HG03103 (cell line): ENCODE measurements at regions not wholly inside any gene's neighbourhood (a gene's known extent, or its start where the extent isn't known, plus 50 kb on each side); places are given as distances from the start of the nearest gene placed in this dataset.
"Not testable (repeated sequence)": the region's sequence is repeated elsewhere in the genome, so short reads cannot be mapped to it uniquely, and the experiment has no call there.

Source experiments
- ATAC-seq: cut with Tn5 transposase; IDR thresholded peaks from one replicate; pipeline ENCODE4 v1.9.1; 2021; ENCODE audit warnings: low read depth; ENCODE audit not compliant: unreplicated experiment

DNA sequence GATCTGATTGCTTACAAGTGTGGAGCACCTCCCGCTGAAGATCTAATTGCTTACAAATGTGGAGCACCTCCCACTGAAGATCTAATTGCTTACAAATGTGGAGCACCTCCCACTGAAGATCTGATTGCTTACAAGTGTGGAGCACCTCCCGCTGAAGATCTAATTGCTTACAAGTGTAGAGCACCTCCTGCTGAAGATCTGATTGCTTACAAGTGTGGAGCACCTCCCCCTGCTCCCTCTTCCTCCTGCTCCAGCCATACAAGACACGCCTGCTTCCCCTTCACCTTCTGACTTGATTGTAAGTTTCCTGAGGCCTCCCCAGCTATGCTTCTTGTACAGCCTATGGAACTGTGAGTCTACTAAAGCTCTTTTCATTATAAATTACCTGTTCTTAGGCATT, 1014.9 kb downstream of the SOCS6 start:
- ATAC-seq = not testable (repeated sequence)

DNA sequence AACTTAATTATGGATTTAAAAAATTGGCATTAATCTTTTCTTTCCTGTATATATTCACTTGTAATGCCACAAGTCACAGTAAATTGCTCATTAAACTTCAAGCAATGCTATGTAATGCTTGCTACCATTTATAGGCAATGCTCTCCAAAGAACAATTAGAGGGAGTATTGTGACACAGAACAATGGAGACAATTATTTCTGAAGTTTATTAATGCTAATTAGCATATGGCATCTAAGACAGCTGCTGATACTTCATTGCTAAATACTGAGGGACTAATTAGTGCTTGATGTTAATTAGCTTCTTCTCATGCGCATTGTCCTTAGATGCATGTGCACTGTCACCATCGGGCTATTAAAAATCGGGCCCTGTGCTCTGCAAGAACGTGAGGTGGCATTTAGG, 1012.8 kb downstream of the SOCS6 start:
- no peak for ATAC-seq

DNA sequence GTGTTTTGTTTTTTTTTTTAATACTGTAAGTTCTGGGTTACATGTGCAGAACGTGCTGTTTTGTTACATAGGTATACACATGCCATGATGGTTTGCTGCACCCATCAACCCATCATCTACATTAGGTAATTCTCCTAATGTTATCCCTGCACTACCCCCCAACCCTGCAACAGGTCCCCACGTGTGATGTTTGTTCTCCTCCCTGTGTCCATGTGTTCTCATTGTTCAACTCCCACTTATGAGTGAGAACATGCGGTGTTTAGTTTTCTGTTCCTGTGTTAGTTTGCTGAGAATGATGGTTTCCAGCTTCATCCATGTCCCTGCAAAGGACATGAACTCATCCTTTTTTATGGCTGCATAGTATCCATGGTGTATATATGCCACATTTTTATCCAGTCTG, 1005.4 kb downstream of the SOCS6 start:
- not testable (repeated sequence) for ATAC-seq

DNA sequence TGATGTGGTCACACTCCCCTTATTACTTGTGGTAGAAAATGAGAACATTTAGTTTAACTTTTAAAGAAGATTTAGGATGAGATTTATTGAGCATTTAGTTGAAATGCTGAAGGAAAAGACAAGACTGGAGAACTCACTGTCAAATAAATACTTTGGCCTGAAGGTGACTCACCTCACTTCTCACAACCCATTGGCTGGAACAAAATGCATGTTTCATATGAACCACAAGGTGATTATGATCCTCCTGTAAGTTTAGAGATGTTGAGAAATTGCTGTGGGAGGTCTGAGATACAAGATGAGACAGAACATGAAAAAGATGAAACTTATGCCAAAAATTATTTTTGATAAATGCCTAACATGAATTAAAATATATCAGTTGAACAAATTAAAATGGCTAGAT, 1004.5 kb downstream of the SOCS6 start:
- ATAC-seq = no peak

DNA sequence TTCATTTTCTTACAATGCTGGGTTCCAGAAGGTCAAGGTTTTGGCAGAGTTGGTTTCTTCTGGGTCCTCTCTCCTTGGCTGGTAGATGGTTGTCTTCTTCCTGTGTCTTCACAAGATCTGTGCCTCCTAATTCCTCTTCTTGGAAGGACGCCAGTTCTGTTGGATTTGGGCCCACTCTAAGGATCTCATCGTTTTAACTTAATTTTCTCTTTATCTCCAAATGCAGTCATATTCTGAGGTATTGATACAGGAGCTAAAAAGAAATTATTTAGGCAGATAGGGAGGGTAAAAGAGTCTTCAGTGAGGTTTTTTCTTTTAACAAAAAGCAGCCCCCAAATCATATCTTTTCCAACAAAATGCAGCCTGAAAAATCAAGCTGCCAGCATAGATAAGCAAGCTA, 998.4 kb downstream of the SOCS6 start:
- ATAC-seq = no peak

DNA sequence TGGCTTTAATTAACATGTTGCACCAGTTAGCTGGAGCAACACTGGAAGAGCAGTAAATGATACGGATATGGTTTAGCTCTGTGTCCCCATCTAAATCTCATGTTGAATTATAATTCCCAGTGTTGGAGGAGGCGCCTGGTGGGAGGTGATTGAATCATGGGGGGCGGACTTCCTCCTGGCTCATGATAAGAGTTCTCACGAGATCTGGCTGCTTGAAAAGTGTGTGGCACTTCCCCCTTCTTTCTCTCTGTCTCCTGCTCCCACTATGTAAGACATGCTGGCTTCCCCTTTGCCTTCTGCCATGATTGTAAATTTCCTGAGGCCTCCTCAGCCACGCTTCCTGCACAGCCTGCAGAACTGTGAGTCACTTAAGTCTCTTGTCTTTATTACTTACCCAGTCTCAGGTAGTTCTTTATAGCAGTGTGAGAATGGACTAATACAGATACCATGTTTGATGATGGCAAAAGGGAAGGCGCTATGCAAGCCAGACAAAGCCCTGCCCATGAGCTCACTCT, 963.6 kb downstream of the SOCS6 start:
- no peak for ATAC-seq

DNA sequence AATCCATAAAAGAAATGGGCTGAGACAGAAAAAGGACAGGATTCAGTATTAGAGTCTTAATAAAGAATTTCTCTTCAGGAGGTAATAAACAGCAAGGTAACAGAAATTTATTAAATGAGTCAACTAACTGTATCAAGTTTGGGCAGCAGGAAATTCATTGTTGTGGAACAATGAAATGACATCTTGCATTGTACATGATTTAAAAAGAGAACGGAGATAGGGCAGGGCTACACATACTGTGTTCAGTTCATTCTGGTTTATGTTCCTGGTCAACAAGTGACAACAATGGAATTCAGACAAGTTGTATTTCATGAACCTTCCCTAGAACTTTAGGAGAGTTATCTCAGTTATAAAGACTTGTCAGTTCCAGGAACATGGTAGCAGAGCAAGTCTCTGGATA, 961.3 kb downstream of the SOCS6 start:
- ATAC-seq = no peak

DNA sequence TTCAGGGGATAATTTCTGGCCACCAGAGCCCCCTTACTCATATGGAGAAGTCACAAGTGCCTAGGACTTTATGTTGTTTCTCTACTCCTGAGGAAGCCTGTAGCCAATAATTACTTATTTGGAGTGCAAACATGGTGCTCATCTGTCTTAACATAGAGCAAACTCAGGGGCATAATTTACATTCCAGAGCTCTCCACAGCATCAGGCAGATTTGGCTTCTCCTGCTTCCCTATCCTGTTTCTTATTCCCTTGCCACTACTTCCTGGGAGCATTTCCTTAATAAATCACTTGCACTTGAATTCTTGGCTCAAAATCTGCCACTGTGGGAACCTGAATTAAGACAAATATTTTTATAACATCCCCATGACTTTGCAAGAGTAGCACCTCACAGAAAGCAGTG, 960.9 kb downstream of the SOCS6 start:
- no peak for ATAC-seq

DNA sequence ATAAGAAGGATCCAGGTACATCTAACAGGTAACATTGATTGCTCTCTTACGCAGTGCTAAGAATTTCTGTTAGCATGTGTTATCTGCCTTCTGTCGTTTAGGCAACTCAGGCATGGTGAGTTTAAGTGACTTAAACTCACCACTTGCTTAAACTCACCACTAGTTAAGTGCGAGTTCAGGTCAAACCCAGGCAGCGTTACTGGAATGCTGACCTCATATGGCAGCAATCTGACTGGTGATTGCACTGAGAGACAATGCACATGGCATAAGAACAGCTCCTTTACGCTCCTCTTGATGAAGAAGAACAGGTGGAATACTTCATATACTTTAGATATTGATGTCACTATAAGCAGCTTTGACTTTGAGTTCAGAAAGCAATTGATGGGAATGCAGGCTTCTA, 954.1 kb downstream of the SOCS6 start:
- no peak for ATAC-seq

DNA sequence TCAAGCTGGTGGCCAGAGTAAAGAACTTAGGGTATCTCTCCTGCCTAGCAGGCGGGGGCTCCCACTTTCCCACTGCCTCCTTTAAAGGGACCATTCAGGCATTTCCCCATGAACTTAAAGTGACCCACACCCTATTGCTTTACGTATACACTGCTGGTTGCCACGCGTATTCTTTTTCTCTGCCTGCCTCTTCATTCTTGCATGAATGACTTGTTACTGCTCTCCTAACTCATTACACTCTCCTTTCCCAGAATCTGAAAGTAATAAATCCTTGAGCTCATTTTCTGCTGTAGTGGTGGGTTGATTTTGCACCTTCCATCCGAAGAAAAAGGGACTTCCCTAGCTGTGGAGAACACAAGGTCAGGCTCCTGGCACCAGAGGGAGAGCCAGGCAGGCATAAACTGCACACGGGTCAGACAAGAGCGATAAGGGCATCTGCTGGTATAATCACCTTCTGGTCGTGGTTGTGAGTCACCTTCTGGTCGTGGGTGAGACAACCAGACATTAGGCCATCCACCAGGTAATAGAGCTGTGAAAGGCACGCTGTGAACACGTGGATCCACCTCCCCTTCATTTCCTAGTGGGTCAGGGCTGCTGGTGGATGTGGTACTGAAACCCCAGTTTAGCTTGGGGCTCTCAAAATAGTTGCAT, 950.3 kb downstream of the SOCS6 start:
- ATAC-seq = no peak

DNA sequence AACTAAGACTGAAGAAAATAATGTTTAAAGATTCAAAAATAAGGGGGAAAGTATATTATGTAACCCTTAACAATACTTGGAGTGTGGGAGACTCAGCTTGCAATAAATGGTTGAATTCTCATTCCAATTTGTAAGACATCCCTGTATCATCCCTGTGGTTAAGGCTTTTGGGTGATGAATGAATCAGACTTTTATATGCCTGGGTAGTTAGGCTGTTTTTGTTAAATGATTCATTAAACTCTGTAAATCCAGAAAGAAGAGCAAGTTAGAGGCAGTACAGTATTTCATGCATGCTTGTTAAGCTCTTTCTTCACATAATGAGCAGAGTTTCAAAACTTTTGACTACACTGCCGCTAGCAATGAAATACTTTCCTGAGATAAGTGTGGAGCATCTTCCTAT, 948.8 kb downstream of the SOCS6 start:
- no peak for ATAC-seq

DNA sequence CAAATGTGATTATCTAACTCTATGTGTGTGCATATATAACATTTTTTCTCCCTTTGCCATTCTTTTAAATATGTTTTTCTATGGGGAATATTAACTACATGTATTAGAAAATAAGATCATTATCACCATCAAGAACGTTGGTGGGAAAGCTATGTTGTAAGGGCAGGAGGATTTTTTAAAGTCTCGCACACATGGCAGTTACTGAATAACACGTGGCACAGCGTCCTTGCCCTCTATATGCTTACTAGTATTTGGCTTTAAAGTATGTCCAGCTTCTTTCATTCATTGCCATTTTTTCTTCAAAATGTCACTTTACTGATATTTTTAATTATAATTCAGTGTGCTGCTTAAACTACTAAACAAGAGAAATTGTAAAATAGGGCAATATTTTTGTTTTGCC, 944.3 kb downstream of the SOCS6 start:
- no peak for ATAC-seq

DNA sequence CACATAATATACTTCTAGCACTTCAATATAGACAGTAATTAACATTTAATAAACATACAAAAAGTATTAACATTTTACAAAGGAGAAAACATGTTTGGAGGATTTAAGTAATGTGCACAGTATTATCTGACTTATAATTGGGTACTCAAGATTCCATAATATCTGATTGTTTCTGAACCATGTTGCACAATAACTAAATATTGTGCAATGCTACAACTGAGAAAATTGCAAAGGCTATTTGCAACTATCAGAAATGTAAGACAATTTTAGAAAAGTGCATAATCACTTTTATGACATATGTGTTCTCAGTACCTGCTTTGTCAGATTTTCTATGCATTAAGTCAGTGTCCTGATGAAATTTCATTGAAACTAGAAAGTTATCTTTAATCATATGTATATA, 934.6 kb downstream of the SOCS6 start:
- no peak for ATAC-seq

DNA sequence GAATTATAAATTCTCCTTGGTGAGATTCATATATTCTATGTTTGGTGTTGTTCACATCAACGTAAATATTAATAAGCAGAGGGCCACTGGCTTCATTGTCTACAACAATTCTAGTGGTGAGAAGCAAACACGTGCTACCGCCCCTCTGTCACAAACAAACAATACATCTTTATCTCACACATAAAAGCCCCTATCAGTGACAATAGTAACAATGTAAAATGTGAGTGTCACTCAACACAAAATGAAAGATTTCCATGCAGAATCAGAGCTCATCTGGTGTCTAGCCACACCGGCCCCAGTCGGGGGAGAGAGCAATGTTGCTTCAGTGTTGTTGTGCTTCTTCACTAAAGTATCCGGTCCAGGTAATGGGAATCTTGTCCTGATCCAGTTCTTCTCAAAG, 932.6 kb downstream of the SOCS6 start:
- no peak for ATAC-seq

DNA sequence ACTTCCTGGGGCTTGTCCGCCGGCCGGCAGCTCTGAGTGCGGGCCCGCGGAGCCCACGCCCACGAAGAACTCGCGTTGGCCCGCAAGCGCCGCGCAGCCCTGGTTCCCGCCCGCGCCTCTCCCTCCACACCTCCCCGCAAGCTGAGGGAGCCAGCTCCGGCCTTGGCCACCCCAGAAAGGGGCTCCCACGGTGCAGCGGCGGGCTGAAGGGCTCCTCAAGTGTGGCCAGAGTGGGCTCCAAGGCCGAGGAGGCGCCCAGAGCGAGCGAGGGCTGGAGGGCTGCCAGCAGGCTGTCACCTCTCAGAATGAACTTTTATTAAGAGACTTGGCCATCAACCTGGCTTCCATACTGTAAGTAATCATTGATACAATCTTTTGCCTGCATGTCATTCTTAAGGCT, 923.9 kb downstream of the SOCS6 start:
- not testable (repeated sequence) for ATAC-seq

DNA sequence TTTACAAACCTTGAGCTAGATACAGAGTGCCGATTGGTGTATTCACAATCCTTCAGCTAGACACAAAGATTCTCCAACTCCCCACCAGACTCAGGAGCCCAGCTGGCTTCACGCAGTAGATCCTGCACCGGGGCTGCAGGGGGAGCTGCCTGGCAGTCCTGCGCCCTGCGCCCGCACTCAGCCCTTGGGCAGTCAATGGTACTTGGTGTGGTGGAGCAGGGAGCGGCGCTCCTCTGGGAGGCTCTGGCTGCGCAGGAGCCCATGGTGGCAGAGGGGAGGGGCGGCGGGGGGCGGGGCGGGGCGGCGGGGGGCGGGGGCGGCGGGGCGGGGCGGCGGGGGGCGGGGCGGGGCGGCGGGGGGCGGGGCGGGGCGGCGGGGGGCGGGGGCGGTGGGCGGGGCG, 923.4 kb downstream of the SOCS6 start:
- ATAC-seq = no peak

DNA sequence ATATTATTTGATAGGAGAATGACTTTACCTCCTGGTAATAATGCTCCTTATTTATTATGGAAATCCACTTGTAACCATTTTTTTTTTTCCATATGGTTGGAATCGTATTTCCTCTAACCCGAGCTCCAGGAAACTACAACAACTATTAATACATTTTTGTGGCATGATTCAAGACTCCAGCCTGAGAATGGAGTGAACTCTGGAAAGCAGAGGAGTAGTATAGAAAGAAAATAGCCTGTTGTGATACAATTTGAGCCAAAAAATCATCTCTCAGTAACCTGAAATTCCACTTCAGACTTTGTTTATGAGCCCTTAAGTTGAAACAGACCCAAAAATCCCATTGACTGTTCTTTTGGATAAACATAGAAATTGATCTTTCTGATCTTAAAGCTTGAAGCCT, 921.1 kb downstream of the SOCS6 start:
- no peak for ATAC-seq

DNA sequence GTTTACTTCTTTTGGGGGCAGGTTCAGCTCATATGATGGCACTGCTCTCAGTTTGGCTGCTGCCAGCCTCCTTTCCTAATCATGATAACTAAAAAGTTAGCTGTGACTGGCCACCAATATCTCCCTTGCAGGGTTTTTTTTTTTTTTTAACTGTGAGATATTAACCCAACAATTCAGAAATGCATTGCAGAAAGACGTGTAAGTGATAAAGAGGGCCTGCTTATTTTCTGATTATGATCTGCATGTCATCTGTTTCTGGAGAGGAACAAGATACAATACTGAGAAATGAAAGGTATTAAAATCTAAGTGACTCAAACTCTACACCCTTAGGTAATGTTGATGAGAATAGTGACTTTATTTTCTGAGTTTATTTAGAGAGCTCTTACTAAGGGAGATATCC, 905.6 kb downstream of the SOCS6 start:
- no peak for ATAC-seq

DNA sequence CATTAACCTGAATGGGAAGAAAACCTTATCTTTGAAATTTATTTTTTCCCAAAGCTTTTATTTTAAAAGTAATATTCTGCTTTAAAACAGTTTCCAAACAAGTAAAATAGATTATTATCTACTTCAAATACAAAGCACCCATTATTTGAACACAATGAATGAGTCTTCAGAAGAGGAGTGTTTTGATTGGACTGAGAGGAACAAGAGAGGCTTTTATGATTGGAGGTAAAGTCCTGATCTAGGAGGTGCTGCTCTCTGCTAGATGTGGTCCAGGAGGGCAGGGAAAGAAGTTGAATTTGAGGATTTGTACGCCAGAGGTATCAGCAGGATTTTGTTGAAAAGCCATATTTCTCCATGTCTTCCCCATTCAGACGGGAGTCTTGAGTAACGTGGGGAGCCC, 900.7 kb downstream of the SOCS6 start:
- ATAC-seq = no peak

DNA sequence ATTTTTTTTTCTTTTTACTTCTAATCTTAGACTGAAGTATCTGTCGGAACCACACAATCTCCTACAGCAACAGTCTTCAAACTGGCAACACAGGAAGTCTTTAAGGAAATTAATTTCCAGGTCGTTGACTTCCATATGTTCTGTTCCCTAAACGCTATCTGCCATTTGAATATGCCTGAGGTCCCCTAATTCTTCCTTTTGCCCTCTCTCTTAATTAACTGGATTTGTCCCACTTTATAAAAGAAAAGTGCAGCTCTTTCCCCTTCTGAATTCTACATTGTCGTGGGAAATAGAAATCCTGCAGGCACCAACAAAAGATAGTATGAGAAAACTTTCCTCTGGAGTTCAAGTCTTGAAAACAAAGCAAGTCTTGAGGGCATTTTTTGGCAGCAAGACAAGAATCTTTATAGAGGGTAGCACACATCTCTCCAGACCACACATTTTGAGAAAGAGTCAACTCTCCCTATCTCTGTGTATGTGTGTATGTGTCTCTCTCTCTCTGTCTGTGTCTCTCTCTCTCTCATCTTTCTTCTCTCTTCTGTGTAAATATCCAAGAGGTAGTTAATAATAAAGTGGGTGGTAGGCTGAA, 879.8 kb downstream of the SOCS6 start:
- ATAC-seq = no peak

DNA sequence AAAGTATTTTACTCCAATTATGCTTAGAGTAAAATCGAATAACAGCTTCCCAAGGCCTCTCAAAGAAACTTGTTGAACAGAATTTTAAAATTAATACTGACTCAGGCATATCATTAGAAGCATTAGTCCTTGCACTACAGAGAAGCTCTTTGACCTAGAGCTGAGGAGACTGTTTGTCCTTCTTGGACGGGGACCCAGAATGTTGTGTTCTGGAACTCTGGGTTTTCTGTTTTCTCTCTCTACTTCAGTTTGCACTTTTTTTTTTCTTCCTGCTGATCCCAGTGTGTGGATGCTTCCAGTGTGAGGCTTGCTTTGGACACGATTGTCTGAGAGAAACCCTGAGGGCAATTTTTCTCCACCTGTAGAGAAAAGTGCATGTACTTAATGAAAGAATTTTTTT, 847.6 kb downstream of the SOCS6 start:
- no peak for ATAC-seq

DNA sequence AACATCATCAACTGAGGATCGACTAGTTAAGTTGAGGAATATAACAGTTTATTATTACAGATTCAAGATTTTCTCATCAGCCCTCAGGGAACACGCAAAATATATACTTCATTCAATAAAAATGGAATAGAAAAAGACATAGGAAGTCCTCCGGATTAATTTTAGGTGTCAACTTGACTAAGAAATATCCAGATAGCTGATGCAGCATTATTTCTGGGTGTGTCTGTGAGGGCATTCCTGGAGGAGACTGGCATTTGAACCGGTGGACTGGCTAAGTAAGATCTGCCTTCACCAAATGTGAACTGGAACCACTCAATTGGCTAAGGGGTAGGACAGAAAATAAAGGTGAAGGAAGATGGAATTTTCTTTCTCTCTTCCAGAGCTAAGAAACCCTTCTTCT, 845.3 kb downstream of the SOCS6 start:
- ATAC-seq = no peak

DNA sequence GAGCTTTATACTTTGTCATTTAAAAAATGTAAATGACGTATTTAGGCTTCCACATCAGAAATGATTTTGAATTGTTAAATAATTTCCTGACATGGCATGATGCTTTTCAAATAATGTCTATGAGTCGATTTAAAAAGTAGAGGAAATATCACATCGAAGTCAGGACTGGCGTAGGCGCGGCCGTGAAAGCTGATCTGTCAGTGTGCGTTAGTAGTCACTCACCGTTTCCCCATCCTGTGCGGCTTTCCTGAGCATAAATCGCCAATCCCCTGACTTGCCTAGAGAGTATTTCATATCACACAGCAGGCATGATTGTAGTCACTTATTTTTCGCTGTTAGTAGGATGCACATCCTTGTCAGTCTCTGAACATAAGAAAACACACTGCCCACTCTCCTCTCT, 843.1 kb downstream of the SOCS6 start:
- ATAC-seq = no peak
